Endothelial cell of umbilical vein (primary cell): ENCODE measurements at regions not wholly inside any gene's neighbourhood (a gene's known extent, or its start where the extent isn't known, plus 50 kb on each side); places are given as distances from the start of the nearest gene placed in this dataset.

Source experiments
- BruUV-seq: library from RNA; stranded (reverse); fragments of 400-500 nt; replicated peaks from 2 replicates; lab custom pipeline; 2021; lab: Mats Ljungman, UMichigan
- CTCF ChIA-PET: fragments of 300-600, 350-600 bp; sonication (Branson Sonifier 250); formaldehyde crosslinking; loops from one replicate; lab custom pipeline; 2021; ENCODE audit warnings: antibody characterized with exemption, inconsistent platforms; lab: Charles Lee
- POLR2A ChIA-PET: fragments of 300-600, 350-600 bp; sonication (Branson Sonifier 250); formaldehyde crosslinking; loops from one replicate; lab custom pipeline; 2021; ENCODE audit warnings: antibody characterized with exemption, inconsistent platforms; lab: Charles Lee
- DNase-seq: peaks from one replicate; pipeline ENCODE4 v3.0.0-alpha.2; 2011; ENCODE audit warnings: low read depth, low spot score
- FAIRE-seq: peaks from 2 replicates; lab custom pipeline; 2011; peaks lifted over from hg19 to GRCh38; lab: Jason Lieb, UNC
- H2AFZ ChIP-seq: 2 replicates; pipeline ENCODE4 v1.6.0; 2012; ENCODE audit warnings: low read depth, low read length, control low read depth, inconsistent platforms
- H3K27ac ChIP-seq: 2 replicates; pipeline ENCODE4 v1.5.1; 2011; ENCODE audit warnings: low read depth, mild to moderate bottlenecking, control low read depth, low read length, moderate library complexity; ENCODE audit not compliant: insufficient read depth
- H3K27me3 ChIP-seq, 2 experiments: 2 replicates each; pipeline versions ENCODE4 v1.6.0 to v1.6.1; 2011; ENCODE audit warnings: low read length in 2 of 2, mixed read lengths in 1 of 2; ENCODE audit not compliant: control insufficient read depth in 2 of 2, insufficient read depth in 2 of 2
- H3K36me3 ChIP-seq, 2 experiments: 2 replicates in 1 of 2; 3 replicates in 1 of 2; pipeline ENCODE4 v1.5.1; 2011; ENCODE audit warnings: low read length in 2 of 2, mild to moderate bottlenecking in 1 of 2, moderate library complexity in 1 of 2; ENCODE audit not compliant: control insufficient read depth in 2 of 2, insufficient read depth in 2 of 2; ENCODE audit errors: extremely low read depth in 1 of 2
- H3K4me1 ChIP-seq: 3 replicates; pipeline ENCODE4 v1.5.1; 2011; ENCODE audit warnings: mild to moderate bottlenecking, low read length; ENCODE audit not compliant: control insufficient read depth, insufficient read depth; ENCODE audit errors: extremely low read depth
- H3K4me2 ChIP-seq: 2 replicates; pipeline ENCODE4 v1.6.1; 2011; ENCODE audit warnings: low read length, control low read depth, mixed read lengths; ENCODE audit not compliant: insufficient read depth
- H3K4me3 ChIP-seq, 3 experiments: fragments of 200-600 bp in 1 of 3; sonication (generic), shearing (Covaris generic) in 1 of 3; replicated peaks in 1 of 3; 2 replicates each; pipeline ENCODE4 v1.5.1; 2011 to 2016; ENCODE audit warnings: control low read depth in 3 of 3, low read length in 3 of 3, mild to moderate bottlenecking in 2 of 3, inconsistent platforms in 1 of 3, low read depth in 1 of 3, moderate library complexity in 1 of 3; ENCODE audit not compliant: insufficient read depth in 1 of 3
- H3K79me2 ChIP-seq: 2 replicates; pipeline ENCODE4 v1.6.0; 2012; ENCODE audit warnings: low read length, inconsistent platforms; ENCODE audit not compliant: control insufficient read depth, insufficient read depth
- H3K9ac ChIP-seq: replicated peaks from 2 replicates; pipeline ENCODE3; 2011; ENCODE audit warnings: low read length, control low read depth; ENCODE audit not compliant: insufficient read depth; ENCODE audit errors: extremely low read depth
- H3K9me1 ChIP-seq: replicated peaks from 3 replicates; pipeline ENCODE4 v1.6.0; 2011; ENCODE audit warnings: mild to moderate bottlenecking, low read length; ENCODE audit not compliant: control insufficient read depth, insufficient read depth; ENCODE audit errors: extremely low read depth
- H3K9me3 ChIP-seq: replicated peaks from 2 replicates; pipeline ENCODE4 v1.5.1; 2012; ENCODE audit warnings: low read length, inconsistent platforms; ENCODE audit not compliant: control insufficient read depth, insufficient read depth
- H4K20me1 ChIP-seq: replicated peaks from 2 replicates; pipeline ENCODE3; 2011; ENCODE audit warnings: mild to moderate bottlenecking, low read length; ENCODE audit not compliant: control insufficient read depth, insufficient read depth; ENCODE audit errors: extremely low read depth
- FOS ChIP-seq: IDR thresholded peaks from 2 replicates; pipeline ENCODE4 v1.6.1; 2011; ENCODE audit warnings: mild to moderate bottlenecking, low read length, moderate library complexity, borderline replicate concordance; ENCODE audit not compliant: insufficient read depth
- GATA2 ChIP-seq: IDR thresholded peaks from 2 replicates; pipeline ENCODE4 v1.7.0; 2011; ENCODE audit warnings: low read depth, mild to moderate bottlenecking, moderate library complexity, mixed read lengths, low read length; ENCODE audit not compliant: insufficient read length, insufficient read depth
- POLR2AphosphoS5 ChIP-seq: IDR thresholded peaks from 2 replicates; pipeline ENCODE4 v1.6.1; 2012; ENCODE audit warnings: low read depth, mild to moderate bottlenecking, control low read depth, low read length, moderate library complexity; ENCODE audit not compliant: insufficient read depth
- dilution Hi-C: fragments of 300-500 bp; cut with MboI; formaldehyde crosslinking; loops from one replicate; pipeline ENCODE4 v1.15.0; 2019; ENCODE audit warnings: low sequenced_read_pairs; ENCODE audit not compliant: extremely low pct_ligation_motif_present
- intact Hi-C: fragments of 100-400 bp; cut with micrococcal nuclease; formaldehyde crosslinking; loops from one replicate; pipeline ENCODE4 v1.10.0; 2022

GRCh38 chr2:220669324-220669723 lies 902.8 kb downstream of the EPHA4 start:
- BruUV-seq, result no TSS peak
- Histone ChIP-seq H3K27ac (no peak overlapping the region), H2AFZ (no peak overlapping the region), H3K27me3 (no peaks in the 10 kb centered on the region), H3K9me3 (no peaks in the 10 kb centered on the region), H3K4me1 (no peaks in the 10 kb centered on the region), H3K9ac (no peak overlapping the region), H3K4me2 (no peak overlapping the region), H3K4me3 (no peak overlapping the region), H4K20me1 (no peaks in the 10 kb centered on the region), H3K9me1 (no peaks in the 10 kb centered on the region), H3K79me2 (no peaks in the 10 kb centered on the region), H3K36me3 (no peaks in the 10 kb centered on the region)
- no peak for TF ChIP-seq FOS
- TF ChIP-seq POLR2AphosphoS5, result no peak
- intact Hi-C loops, result no loop called here
- no peak for DNase-seq
- dilution Hi-C loops, result no loop called here
- CTCF ChIA-PET, result no interaction called here
- POLR2A ChIA-PET, result no interaction called here
- FAIRE-seq, result no peak

GRCh38 chr2:220670511-220670910 lies 901.6 kb downstream of the EPHA4 start:
- Histone ChIP-seq H3K9ac (no peak overlapping the region), H3K36me3 (no peaks in the 10 kb centered on the region), H3K4me1 (no peaks in the 10 kb centered on the region), H3K4me2 (no peak overlapping the region), H3K27ac (no peak overlapping the region), H3K27me3 (no peaks in the 10 kb centered on the region), H3K79me2 (no peaks in the 10 kb centered on the region), H2AFZ (no peak overlapping the region), H3K9me1 (no peaks in the 10 kb centered on the region), H3K9me3 (no peaks in the 10 kb centered on the region), H3K4me3 (no peak overlapping the region), H4K20me1 (no peaks in the 10 kb centered on the region)
- ChIA-PET CTCF (no interaction called here), POLR2A (no interaction called here)
- no peak for TF ChIP-seq GATA2
- BruUV-seq, result no TSS peak
- no peak for FAIRE-seq
- dilution Hi-C loops, result no loop called here
- intact Hi-C loops, result no loop called here
- DNase-seq, result no peak
